H1 (cell line): ENCODE measurements at regions not wholly inside any gene's neighbourhood (a gene's known extent, or its start where the extent isn't known, plus 50 kb on each side); places are given as distances from the start of the nearest gene placed in this dataset.

Source experiments
- ASH2L ChIP-seq: fragments of 200-600, 300-600 bp; sonication (generic); IDR thresholded peaks from one replicate; pipeline ENCODE4 v1.7.1; 2017; ENCODE audit warnings: low read length
- CHD1 ChIP-seq: IDR thresholded peaks from 2 replicates; pipeline ENCODE4 v1.6.1; 2012; ENCODE audit warnings: low read depth, low read length, improper control_type of control experiment
- CTBP2 ChIP-seq: IDR thresholded peaks from 2 replicates; pipeline ENCODE4 v1.7.0; 2011; ENCODE audit warnings: borderline replicate concordance, mild to moderate bottlenecking, moderate library complexity, mixed read lengths, low read length; ENCODE audit not compliant: insufficient read depth, insufficient read length
- HDAC6 ChIP-seq: IDR thresholded peaks from one replicate; pipeline ENCODE4 v1.7.1; 2012; ENCODE audit warnings: low read depth, mild to moderate bottlenecking, inconsistent platforms, low read length, moderate library complexity
- POU5F1 ChIP-seq: IDR thresholded peaks from 2 replicates; pipeline ENCODE4 v1.6.1; 2011; ENCODE audit warnings: low read depth, mild to moderate bottlenecking, low read length, moderate library complexity
- SIN3A ChIP-seq, 2 experiments: IDR thresholded peaks in 1 of 2; conservative IDR thresholded peaks in 1 of 2; 2 replicates each; pipeline ENCODE4 v1.6.1; 2011 to 2012; ENCODE audit warnings: low read length in 2 of 2, improper control_type of control experiment in 1 of 2, low read depth in 1 of 2, mild to moderate bottlenecking in 1 of 2
- SP4 ChIP-seq: IDR thresholded peaks from 2 replicates; pipeline ENCODE4 v1.6.1; 2012; ENCODE audit warnings: low read length, inconsistent platforms
- SUZ12 ChIP-seq: fragments of 200-600 bp; sonication (generic); IDR thresholded peaks from 2 replicates; pipeline ENCODE4 v1.6.1; 2012; ENCODE audit warnings: mild to moderate bottlenecking, inconsistent platforms, low read length, moderate library complexity, mixed read lengths
- TCF12 ChIP-seq: IDR thresholded peaks from 2 replicates; pipeline ENCODE4 v1.6.1; 2011; ENCODE audit warnings: low read depth, mild to moderate bottlenecking, low read length
- TF ChIP-seq, protein P1 (sequence below): fragments of 300-600 bp; sonication (generic); IDR thresholded peaks from 2 replicates; pipeline ENCODE4 v1.7.1; 2012; ENCODE audit warnings: low read length, moderate library complexity, mild to moderate bottlenecking, inconsistent platforms; ENCODE audit not compliant: insufficient replicate concordance

- TF ChIP-seq, protein P1, sequence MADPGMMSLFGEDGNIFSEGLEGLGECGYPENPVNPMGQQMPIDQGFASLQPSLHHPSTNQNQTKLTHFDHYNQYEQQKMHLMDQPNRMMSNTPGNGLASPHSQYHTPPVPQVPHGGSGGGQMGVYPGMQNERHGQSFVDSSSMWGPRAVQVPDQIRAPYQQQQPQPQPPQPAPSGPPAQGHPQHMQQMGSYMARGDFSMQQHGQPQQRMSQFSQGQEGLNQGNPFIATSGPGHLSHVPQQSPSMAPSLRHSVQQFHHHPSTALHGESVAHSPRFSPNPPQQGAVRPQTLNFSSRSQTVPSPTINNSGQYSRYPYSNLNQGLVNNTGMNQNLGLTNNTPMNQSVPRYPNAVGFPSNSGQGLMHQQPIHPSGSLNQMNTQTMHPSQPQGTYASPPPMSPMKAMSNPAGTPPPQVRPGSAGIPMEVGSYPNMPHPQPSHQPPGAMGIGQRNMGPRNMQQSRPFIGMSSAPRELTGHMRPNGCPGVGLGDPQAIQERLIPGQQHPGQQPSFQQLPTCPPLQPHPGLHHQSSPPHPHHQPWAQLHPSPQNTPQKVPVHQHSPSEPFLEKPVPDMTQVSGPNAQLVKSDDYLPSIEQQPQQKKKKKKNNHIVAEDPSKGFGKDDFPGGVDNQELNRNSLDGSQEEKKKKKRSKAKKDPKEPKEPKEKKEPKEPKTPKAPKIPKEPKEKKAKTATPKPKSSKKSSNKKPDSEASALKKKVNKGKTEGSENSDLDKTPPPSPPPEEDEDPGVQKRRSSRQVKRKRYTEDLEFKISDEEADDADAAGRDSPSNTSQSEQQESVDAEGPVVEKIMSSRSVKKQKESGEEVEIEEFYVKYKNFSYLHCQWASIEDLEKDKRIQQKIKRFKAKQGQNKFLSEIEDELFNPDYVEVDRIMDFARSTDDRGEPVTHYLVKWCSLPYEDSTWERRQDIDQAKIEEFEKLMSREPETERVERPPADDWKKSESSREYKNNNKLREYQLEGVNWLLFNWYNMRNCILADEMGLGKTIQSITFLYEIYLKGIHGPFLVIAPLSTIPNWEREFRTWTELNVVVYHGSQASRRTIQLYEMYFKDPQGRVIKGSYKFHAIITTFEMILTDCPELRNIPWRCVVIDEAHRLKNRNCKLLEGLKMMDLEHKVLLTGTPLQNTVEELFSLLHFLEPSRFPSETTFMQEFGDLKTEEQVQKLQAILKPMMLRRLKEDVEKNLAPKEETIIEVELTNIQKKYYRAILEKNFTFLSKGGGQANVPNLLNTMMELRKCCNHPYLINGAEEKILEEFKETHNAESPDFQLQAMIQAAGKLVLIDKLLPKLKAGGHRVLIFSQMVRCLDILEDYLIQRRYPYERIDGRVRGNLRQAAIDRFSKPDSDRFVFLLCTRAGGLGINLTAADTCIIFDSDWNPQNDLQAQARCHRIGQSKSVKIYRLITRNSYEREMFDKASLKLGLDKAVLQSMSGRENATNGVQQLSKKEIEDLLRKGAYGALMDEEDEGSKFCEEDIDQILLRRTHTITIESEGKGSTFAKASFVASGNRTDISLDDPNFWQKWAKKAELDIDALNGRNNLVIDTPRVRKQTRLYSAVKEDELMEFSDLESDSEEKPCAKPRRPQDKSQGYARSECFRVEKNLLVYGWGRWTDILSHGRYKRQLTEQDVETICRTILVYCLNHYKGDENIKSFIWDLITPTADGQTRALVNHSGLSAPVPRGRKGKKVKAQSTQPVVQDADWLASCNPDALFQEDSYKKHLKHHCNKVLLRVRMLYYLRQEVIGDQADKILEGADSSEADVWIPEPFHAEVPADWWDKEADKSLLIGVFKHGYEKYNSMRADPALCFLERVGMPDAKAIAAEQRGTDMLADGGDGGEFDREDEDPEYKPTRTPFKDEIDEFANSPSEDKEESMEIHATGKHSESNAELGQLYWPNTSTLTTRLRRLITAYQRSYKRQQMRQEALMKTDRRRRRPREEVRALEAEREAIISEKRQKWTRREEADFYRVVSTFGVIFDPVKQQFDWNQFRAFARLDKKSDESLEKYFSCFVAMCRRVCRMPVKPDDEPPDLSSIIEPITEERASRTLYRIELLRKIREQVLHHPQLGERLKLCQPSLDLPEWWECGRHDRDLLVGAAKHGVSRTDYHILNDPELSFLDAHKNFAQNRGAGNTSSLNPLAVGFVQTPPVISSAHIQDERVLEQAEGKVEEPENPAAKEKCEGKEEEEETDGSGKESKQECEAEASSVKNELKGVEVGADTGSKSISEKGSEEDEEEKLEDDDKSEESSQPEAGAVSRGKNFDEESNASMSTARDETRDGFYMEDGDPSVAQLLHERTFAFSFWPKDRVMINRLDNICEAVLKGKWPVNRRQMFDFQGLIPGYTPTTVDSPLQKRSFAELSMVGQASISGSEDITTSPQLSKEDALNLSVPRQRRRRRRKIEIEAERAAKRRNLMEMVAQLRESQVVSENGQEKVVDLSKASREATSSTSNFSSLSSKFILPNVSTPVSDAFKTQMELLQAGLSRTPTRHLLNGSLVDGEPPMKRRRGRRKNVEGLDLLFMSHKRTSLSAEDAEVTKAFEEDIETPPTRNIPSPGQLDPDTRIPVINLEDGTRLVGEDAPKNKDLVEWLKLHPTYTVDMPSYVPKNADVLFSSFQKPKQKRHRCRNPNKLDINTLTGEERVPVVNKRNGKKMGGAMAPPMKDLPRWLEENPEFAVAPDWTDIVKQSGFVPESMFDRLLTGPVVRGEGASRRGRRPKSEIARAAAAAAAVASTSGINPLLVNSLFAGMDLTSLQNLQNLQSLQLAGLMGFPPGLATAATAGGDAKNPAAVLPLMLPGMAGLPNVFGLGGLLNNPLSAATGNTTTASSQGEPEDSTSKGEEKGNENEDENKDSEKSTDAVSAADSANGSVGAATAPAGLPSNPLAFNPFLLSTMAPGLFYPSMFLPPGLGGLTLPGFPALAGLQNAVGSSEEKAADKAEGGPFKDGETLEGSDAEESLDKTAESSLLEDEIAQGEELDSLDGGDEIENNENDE: no peak
- TF ChIP-seq SP4: no peak
- TF ChIP-seq CHD1: no peak
- no peak for TF ChIP-seq POU5F1
- no peak for TF ChIP-seq HDAC6
- TF ChIP-seq CTBP2: no peak
- TF ChIP-seq ASH2L: no peak
- no peak for TF ChIP-seq SUZ12
- TF ChIP-seq SIN3A (conservative IDR thresholded peaks at IDR 0.05 in 1 of 2, IDR thresholded peaks at IDR 0.05 in 1 of 2; ENCODE audit: low read depth in 1 of 2, low read length in 2 of 2): no peak
- no peak for TF ChIP-seq TCF12
Measured at GRCh38 chr6:23367311-23367710, 758.7 kb upstream of the NRSN1 start (continued).
